WTC11 (cell line): ENCODE measurements at regions not wholly inside any gene's neighbourhood (a gene's known extent, or its start where the extent isn't known, plus 50 kb on each side); places are given as distances from the start of the nearest gene placed in this dataset.
A peak's percentile ranks its signal among the peaks of the same experiment; 100 is the strongest.

ENCODE experiments used
- ATAC-seq: fragments of 200-7000 bp; cut with Tn5 transposase; 2 replicates; pipeline ENCODE4 v1.10.0; 2021; ENCODE audit warnings: mild to moderate bottlenecking, moderate library complexity
- CTCF ChIA-PET: fragments of 300-600 bp; sonication (Branson Sonifier 250); formaldehyde crosslinking; loops from one replicate; lab custom pipeline; 2021; ENCODE audit warnings: antibody characterized with exemption; lab: Charles Lee
- POLR2A ChIA-PET: fragments of 350-600 bp; sonication (Branson Sonifier 250); formaldehyde crosslinking; loops from one replicate; lab custom pipeline; 2021; ENCODE audit warnings: antibody characterized with exemption; lab: Charles Lee
- DNase-seq: peaks from one replicate; pipeline ENCODE4 v3.0.0; 2021; ENCODE audit warnings: low spot score
- H3K27ac Mint-ChIP-seq: 2 replicates; pipeline ENCODE4 v1.8.0; 2021; ENCODE audit warnings: mixed read lengths
- H3K27me3 Mint-ChIP-seq: 2 replicates; pipeline ENCODE4 v1.8.0; 2021; ENCODE audit warnings: low read depth, mild to moderate bottlenecking, moderate library complexity, mixed read lengths
- H3K36me3 Mint-ChIP-seq: 2 replicates; pipeline ENCODE4 v1.8.0; 2021; ENCODE audit warnings: mixed read lengths
- H3K4me1 Mint-ChIP-seq: 2 replicates; pipeline ENCODE4 v1.8.0; 2022; ENCODE audit warnings: mixed read lengths
- H3K4me3 Mint-ChIP-seq: 2 replicates; pipeline ENCODE4 v1.8.0; 2021; ENCODE audit warnings: mild to moderate bottlenecking, moderate library complexity, mixed read lengths
- H3K9me3 Mint-ChIP-seq: 2 replicates; pipeline ENCODE4 v1.8.0; 2021; ENCODE audit warnings: mixed read lengths
- ATF1 ChIP-seq: sonication (generic); formaldehyde crosslinking; IDR thresholded peaks from 2 replicates; pipeline ENCODE4 v1.8.1; 2023; ENCODE audit warnings: mild to moderate bottlenecking, moderate library complexity, missing genetic modification reagents
- ATF2 ChIP-seq: sonication (generic); formaldehyde crosslinking; IDR thresholded peaks from 2 replicates; pipeline ENCODE4 v1.8.1; 2022; ENCODE audit warnings: low read depth, missing genetic modification reagents, borderline replicate concordance
- ATF3 ChIP-seq: sonication (generic); formaldehyde crosslinking; conservative IDR thresholded peaks from 2 replicates; pipeline ENCODE4 v1.8.1; 2022; ENCODE audit warnings: mild to moderate bottlenecking, missing genetic modification reagents
- E2F1 ChIP-seq: sonication (generic); formaldehyde crosslinking; IDR thresholded peaks from 2 replicates; pipeline ENCODE4 v1.8.0; 2022; ENCODE audit warnings: mild to moderate bottlenecking, missing genetic modification reagents
- E2F5 ChIP-seq: sonication (generic); formaldehyde crosslinking; IDR thresholded peaks from 2 replicates; pipeline ENCODE4 v1.8.1; 2022; ENCODE audit warnings: mild to moderate bottlenecking, moderate library complexity, missing genetic modification reagents
- EMX1 ChIP-seq: fragments of 250-450 bp; sonication (Bioruptor Pico); IDR thresholded peaks from 2 replicates; pipeline ENCODE4 v1.8.0; 2021; ENCODE audit warnings: mild to moderate bottlenecking
- ETV6 ChIP-seq: sonication (generic); formaldehyde crosslinking; IDR thresholded peaks from 2 replicates; pipeline ENCODE4 v1.8.1; 2022; ENCODE audit warnings: mild to moderate bottlenecking, missing genetic modification reagents
- FOXK1 ChIP-seq: sonication (generic); formaldehyde crosslinking; IDR thresholded peaks from 2 replicates; pipeline ENCODE4 v1.8.0; 2022; ENCODE audit warnings: mild to moderate bottlenecking, moderate library complexity, missing genetic modification reagents
- FOXP4 ChIP-seq: sonication (generic); formaldehyde crosslinking; IDR thresholded peaks from 2 replicates; pipeline ENCODE4 v1.8.0; 2022; ENCODE audit warnings: mild to moderate bottlenecking, missing genetic modification reagents
- JAZF1 ChIP-seq: fragments of 250-450 bp; sonication (Bioruptor Pico); IDR thresholded peaks from 2 replicates; pipeline ENCODE4 v1.9.0; 2021; ENCODE audit warnings: moderate library complexity, mild to moderate bottlenecking, inconsistent platforms
- JUN ChIP-seq: sonication (generic); formaldehyde crosslinking; IDR thresholded peaks from 2 replicates; pipeline ENCODE4 v1.8.0; 2023; ENCODE audit warnings: mild to moderate bottlenecking, missing genetic modification reagents
- KAT7 ChIP-seq: sonication (generic); formaldehyde crosslinking; IDR thresholded peaks from 2 replicates; pipeline ENCODE4 v1.8.1; 2023; ENCODE audit warnings: missing genetic modification reagents, mild to moderate bottlenecking, borderline replicate concordance
- NFATC4 ChIP-seq: fragments of 250-450 bp; sonication (Bioruptor Pico); IDR thresholded peaks from 2 replicates; pipeline ENCODE4 v1.9.0; 2021; ENCODE audit warnings: mild to moderate bottlenecking
- NFYB ChIP-seq: sonication (generic); formaldehyde crosslinking; conservative IDR thresholded peaks from 2 replicates; pipeline ENCODE4 v1.8.0; 2022; ENCODE audit warnings: low read depth, missing genetic modification reagents
- NR1H2 ChIP-seq: sonication (generic); formaldehyde crosslinking; IDR thresholded peaks from 2 replicates; pipeline ENCODE4 v1.9.0; 2021; ENCODE audit warnings: mild to moderate bottlenecking, moderate library complexity, missing genetic modification reagents
- SMAD4 ChIP-seq: sonication (generic); formaldehyde crosslinking; IDR thresholded peaks from 2 replicates; pipeline ENCODE4 v1.8.0; 2022; ENCODE audit warnings: mild to moderate bottlenecking, missing genetic modification reagents
- TEAD1 ChIP-seq: sonication (generic); formaldehyde crosslinking; IDR thresholded peaks from 2 replicates; pipeline ENCODE4 v1.8.0; 2022; ENCODE audit warnings: mild to moderate bottlenecking, missing genetic modification reagents
- ZBTB43 ChIP-seq: sonication (generic); formaldehyde crosslinking; IDR thresholded peaks from 2 replicates; pipeline ENCODE4 v1.8.1; 2023; ENCODE audit warnings: mild to moderate bottlenecking, missing genetic modification reagents

GRCh38 chr5:141783005-141783946, 94.9 kb downstream of the PCDH1 start:
- TF ChIP-seq FOXP4 (CRISPR knock-in tag) (no peak), ATF1 (CRISPR knock-in tag) (no peak)

GRCh38 chr5:141781910-141782309, 96.3 kb downstream of the PCDH1 start:
- Mint-ChIP-seq H3K27me3 (no peaks in the 10 kb centered on the region), H3K27ac (no peak overlapping the region), H3K9me3 (no peaks in the 10 kb centered on the region), H3K36me3 (no peaks in the 10 kb centered on the region), H3K4me3 (no peak overlapping the region), H3K4me1 (peaks cover 43% of the 10 kb centered on the region)
- ATAC-seq (no peak), DNase-seq (no peak)
- ChIA-PET POLR2A (no interaction called here), CTCF (interaction anchor here (1.3 to 4.3 kb wide), 9 partner anchors 21 to 179 kb away, joined by 4 to 28 read pairs (median 8); partner anchors contain the start of gene PCDH1)
- TF ChIP-seq ATF3 (no peak), NFYB (no peak), NFATC4 (CRISPR knock-in tag) (no peak), EMX1 (CRISPR knock-in tag) (no peak), E2F1 (CRISPR knock-in tag) (no peak), TEAD1 (CRISPR knock-in tag) (no peak), JUN (CRISPR knock-in tag) (no peak), ATF1 (CRISPR knock-in tag) (no peak), E2F5 (CRISPR knock-in tag) (no peak), NR1H2 (CRISPR knock-in tag) (no peak), FOXK1 (CRISPR knock-in tag) (no peak), KAT7 (no peak), JAZF1 (CRISPR knock-in tag) (no peak), SMAD4 (CRISPR knock-in tag) (no peak), ZBTB43 (CRISPR knock-in tag) (no peak), ETV6 (CRISPR knock-in tag) (no peak), ATF2 (CRISPR knock-in tag) (no peak)

More at GRCh38 chr5:141783005-141783946, 94.9 kb downstream of the PCDH1 start:
- Mint-ChIP-seq H3K9me3 (no peaks in the 10 kb centered on the region), H3K27ac (no peak overlapping the region), H3K4me3 (no peak overlapping the region), H3K36me3 (no peaks in the 10 kb centered on the region), H3K27me3 (no peaks in the 10 kb centered on the region), H3K4me1 (peaks cover 43% of the 10 kb centered on the region)
- peak; percentile 29 for ATAC-seq
- peak; percentile 48 for DNase-seq
- CTCF ChIA-PET = interaction anchor here (0.8 to 2.2 kb wide), 6 partner anchors 28 to 164 kb away, joined by 3 to 10 read pairs (median 4); partner anchors contain the start of genes DIAPH1 and PCDH1
- POLR2A ChIA-PET = interaction anchor here (0.5 kb wide), 1 partner anchor 23 kb away, joined by 3 read pairs; no protein-coding TSS in a partner anchor
